SK-N-SH treated with all-trans-retinoic acid at 6 μM for 48 hours (cell line): ENCODE measurements at regions not wholly inside any gene's neighbourhood (a gene's known extent, or its start where the extent isn't known, plus 50 kb on each side); places are given as distances from the start of the nearest gene placed in this dataset.

Source experiments
- CSDC2 ChIP-seq: fragments of 250-450 bp; sonication (Bioruptor Pico); IDR thresholded peaks from 2 replicates; pipeline ENCODE4 v1.5.0; 2020; ENCODE audit warnings: mild to moderate bottlenecking, moderate library complexity
- OSR1 ChIP-seq: fragments of 250-450 bp; sonication (Bioruptor Pico); IDR thresholded peaks from 2 replicates; pipeline ENCODE4 v1.8.0; 2022; ENCODE audit warnings: moderate library complexity, mild to moderate bottlenecking, inconsistent platforms
- SNAI2 ChIP-seq: fragments of 250-450 bp; sonication (Bioruptor Pico); IDR thresholded peaks from 2 replicates; pipeline ENCODE4 v1.5.0; 2020; ENCODE audit warnings: mild to moderate bottlenecking, moderate library complexity
- TOX ChIP-seq: fragments of 250-450 bp; sonication (Bioruptor Pico); IDR thresholded peaks from 2 replicates; pipeline ENCODE4 v1.8.0; 2021; ENCODE audit warnings: mild to moderate bottlenecking, moderate library complexity, borderline replicate concordance
- TF ChIP-seq, protein P1 (sequence below): fragments of 250-450 bp; sonication (Bioruptor Pico); IDR thresholded peaks from 2 replicates; pipeline ENCODE4 v1.8.0; 2021; ENCODE audit warnings: low read depth, mild to moderate bottlenecking, moderate library complexity, borderline replicate concordance
- TF ChIP-seq, protein P2 (sequence below): fragments of 250-450 bp; sonication (Bioruptor Pico); IDR thresholded peaks from 2 replicates; pipeline ENCODE4 v1.8.0; 2020; ENCODE audit warnings: mild to moderate bottlenecking, moderate library complexity, borderline replicate concordance

DNA sequence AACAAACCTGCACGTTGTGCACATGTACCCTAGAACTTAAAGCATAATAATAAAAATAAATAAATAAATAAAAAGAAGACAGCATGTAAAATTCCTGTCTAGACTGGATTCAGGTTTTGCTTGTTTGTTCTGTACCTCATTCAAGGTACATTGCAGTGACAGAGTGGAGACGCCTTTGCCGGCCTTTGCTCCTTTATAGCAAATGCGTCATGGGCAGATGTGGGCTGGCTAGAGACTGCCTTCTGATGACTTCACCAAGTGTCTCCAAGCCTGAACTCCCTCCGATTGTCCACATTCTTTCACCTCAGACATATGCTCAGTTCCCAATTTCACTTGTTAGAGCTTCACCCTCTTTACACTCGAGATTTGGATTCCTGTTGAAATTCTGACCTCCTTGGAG lies 147.8 kb upstream of the ARHGAP20 start:
- TF ChIP-seq SNAI2 (CRISPR knock-in tag) = no peak
- TF ChIP-seq CSDC2 = no peak
- TF ChIP-seq, protein P1, sequence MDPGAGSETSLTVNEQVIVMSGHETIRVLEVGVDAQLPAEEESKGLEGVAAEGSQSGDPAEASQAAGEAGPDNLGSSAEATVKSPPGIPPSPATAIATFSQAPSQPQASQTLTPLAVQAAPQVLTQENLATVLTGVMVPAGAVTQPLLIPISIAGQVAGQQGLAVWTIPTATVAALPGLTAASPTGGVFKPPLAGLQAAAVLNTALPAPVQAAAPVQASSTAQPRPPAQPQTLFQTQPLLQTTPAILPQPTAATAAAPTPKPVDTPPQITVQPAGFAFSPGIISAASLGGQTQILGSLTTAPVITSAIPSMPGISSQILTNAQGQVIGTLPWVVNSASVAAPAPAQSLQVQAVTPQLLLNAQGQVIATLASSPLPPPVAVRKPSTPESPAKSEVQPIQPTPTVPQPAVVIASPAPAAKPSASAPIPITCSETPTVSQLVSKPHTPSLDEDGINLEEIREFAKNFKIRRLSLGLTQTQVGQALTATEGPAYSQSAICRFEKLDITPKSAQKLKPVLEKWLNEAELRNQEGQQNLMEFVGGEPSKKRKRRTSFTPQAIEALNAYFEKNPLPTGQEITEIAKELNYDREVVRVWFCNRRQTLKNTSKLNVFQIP (CRISPR knock-in tag) = no peak
- TF ChIP-seq TOX (CRISPR knock-in tag) = no peak
- TF ChIP-seq, protein P2, sequence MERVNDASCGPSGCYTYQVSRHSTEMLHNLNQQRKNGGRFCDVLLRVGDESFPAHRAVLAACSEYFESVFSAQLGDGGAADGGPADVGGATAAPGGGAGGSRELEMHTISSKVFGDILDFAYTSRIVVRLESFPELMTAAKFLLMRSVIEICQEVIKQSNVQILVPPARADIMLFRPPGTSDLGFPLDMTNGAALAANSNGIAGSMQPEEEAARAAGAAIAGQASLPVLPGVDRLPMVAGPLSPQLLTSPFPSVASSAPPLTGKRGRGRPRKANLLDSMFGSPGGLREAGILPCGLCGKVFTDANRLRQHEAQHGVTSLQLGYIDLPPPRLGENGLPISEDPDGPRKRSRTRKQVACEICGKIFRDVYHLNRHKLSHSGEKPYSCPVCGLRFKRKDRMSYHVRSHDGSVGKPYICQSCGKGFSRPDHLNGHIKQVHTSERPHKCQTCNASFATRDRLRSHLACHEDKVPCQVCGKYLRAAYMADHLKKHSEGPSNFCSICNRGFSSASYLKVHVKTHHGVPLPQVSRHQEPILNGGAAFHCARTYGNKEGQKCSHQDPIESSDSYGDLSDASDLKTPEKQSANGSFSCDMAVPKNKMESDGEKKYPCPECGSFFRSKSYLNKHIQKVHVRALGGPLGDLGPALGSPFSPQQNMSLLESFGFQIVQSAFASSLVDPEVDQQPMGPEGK (CRISPR knock-in tag) = no peak
- no peak for TF ChIP-seq OSR1 (CRISPR knock-in tag)
